ENCODE measurements at regions not wholly inside any gene's neighbourhood (a gene's known extent, or its start where the extent isn't known, plus 50 kb on each side); places are given as distances from the start of the nearest gene placed in this dataset.

DNA sequence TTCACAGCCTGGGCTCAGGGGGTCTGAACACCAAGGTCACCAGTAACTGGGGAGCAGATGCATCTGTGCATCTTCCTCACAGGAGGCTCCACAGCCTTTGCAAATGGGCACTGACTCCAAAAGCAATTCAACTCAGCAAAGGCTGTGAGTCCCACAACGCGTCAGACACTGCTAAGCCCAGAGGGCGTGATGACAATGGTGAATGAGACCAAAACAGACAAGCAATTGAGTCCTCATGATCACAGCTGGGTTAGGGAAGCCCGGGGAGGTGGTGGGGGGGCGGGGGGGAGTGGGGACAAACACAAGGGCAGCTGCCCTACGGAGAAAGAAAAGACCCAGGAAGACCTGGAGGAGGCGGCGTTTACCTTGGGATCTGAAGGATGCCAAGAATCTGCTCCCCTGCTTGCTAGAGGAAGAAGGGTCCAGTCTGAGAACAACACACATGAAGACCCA lies 61.6 kb upstream of the RNF32 start:
- TF ChIP-seq SIN3A (IDR thresholded peaks at IDR 0.05; ENCODE audit: borderline replicate concordance, insufficient read depth, low read depth, low read length) (no peak), POLR2AphosphoS5 (IDR thresholded peaks at IDR 0.05; ENCODE audit: low read depth, low read length) (no peak), TCF7L2 (IDR thresholded peaks at IDR 0.05; ENCODE audit: low read depth, low read length) (no peak)
- TF ChIP-seq, protein P1, sequence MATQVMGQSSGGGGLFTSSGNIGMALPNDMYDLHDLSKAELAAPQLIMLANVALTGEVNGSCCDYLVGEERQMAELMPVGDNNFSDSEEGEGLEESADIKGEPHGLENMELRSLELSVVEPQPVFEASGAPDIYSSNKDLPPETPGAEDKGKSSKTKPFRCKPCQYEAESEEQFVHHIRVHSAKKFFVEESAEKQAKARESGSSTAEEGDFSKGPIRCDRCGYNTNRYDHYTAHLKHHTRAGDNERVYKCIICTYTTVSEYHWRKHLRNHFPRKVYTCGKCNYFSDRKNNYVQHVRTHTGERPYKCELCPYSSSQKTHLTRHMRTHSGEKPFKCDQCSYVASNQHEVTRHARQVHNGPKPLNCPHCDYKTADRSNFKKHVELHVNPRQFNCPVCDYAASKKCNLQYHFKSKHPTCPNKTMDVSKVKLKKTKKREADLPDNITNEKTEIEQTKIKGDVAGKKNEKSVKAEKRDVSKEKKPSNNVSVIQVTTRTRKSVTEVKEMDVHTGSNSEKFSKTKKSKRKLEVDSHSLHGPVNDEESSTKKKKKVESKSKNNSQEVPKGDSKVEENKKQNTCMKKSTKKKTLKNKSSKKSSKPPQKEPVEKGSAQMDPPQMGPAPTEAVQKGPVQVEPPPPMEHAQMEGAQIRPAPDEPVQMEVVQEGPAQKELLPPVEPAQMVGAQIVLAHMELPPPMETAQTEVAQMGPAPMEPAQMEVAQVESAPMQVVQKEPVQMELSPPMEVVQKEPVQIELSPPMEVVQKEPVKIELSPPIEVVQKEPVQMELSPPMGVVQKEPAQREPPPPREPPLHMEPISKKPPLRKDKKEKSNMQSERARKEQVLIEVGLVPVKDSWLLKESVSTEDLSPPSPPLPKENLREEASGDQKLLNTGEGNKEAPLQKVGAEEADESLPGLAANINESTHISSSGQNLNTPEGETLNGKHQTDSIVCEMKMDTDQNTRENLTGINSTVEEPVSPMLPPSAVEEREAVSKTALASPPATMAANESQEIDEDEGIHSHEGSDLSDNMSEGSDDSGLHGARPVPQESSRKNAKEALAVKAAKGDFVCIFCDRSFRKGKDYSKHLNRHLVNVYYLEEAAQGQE (IDR thresholded peaks at IDR 0.05; ENCODE audit: insufficient read depth in 1 of 2, low read depth in 2 of 2, low read length in 1 of 2), result no peak
- TF ChIP-seq, protein P2, sequence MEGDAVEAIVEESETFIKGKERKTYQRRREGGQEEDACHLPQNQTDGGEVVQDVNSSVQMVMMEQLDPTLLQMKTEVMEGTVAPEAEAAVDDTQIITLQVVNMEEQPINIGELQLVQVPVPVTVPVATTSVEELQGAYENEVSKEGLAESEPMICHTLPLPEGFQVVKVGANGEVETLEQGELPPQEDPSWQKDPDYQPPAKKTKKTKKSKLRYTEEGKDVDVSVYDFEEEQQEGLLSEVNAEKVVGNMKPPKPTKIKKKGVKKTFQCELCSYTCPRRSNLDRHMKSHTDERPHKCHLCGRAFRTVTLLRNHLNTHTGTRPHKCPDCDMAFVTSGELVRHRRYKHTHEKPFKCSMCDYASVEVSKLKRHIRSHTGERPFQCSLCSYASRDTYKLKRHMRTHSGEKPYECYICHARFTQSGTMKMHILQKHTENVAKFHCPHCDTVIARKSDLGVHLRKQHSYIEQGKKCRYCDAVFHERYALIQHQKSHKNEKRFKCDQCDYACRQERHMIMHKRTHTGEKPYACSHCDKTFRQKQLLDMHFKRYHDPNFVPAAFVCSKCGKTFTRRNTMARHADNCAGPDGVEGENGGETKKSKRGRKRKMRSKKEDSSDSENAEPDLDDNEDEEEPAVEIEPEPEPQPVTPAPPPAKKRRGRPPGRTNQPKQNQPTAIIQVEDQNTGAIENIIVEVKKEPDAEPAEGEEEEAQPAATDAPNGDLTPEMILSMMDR (IDR thresholded peaks at IDR 0.05), result no peak
- no TSS peak for BruUV-seq (replicated peaks)
- Histone ChIP-seq H3K9me3 (ENCODE audit: control insufficient read depth, insufficient read depth, low read depth, low read length) (no peaks in the 10 kb centered on the region), H3K27ac (ENCODE audit: low read length) (no peak overlapping the region), H3K4me1 (ENCODE audit: control insufficient read depth, insufficient read depth, low read length) (no peaks in the 10 kb centered on the region), H3K36me3 (ENCODE audit: control insufficient read depth, insufficient read depth, low read length) (no peaks in the 10 kb centered on the region), H3K4me3 (ENCODE audit: low read depth in 2 of 2, low read length in 2 of 2) (no peak overlapping the region), H3K27me3 (ENCODE audit: control insufficient read depth, insufficient read depth, low read length) (no peaks in the 10 kb centered on the region)
- CTCF ChIA-PET, result no interaction called here
- intact Hi-C loops (cut with micrococcal nuclease; ENCODE audit: unreplicated experiment) (no loop called here), in situ Hi-C loops (cut with HindIII; ENCODE audit: low pct_unique_long_range_greater_than_20kb, low sequenced_read_pairs) (no loop called here)
- no peak for ATAC-seq
- POLR2A ChIA-PET, result no interaction called here
- no peak for DNase-seq (ENCODE audit: low read depth, low spot score)

- no peak overlapping the region for H3K27ac ChIP-seq (ENCODE audit: low read length)
- intact Hi-C loops (cut with micrococcal nuclease; ENCODE audit: unreplicated experiment) (no loop called here), in situ Hi-C loops (cut with HindIII; ENCODE audit: low pct_unique_long_range_greater_than_20kb, low sequenced_read_pairs) (no loop called here)
- no peak overlapping the region for H3K4me3 ChIP-seq (ENCODE audit: low read depth in 2 of 2, low read length in 2 of 2)
- BruUV-seq (replicated peaks), result no TSS peak
- DNase-seq (ENCODE audit: low read depth, low spot score) (no peak), ATAC-seq (peak; percentile 45; the same call in 1 of the 2 replicates)
- TF ChIP-seq, protein P2 (IDR thresholded peaks at IDR 0.05), result no peak
- no peak for TF ChIP-seq POLR2AphosphoS5 (IDR thresholded peaks at IDR 0.05; ENCODE audit: low read depth, low read length)
- no peak for TF ChIP-seq TCF7L2 (IDR thresholded peaks at IDR 0.05; ENCODE audit: low read depth, low read length)
- no peak for TF ChIP-seq SIN3A (IDR thresholded peaks at IDR 0.05; ENCODE audit: borderline replicate concordance, insufficient read depth, low read depth, low read length)
- TF ChIP-seq, protein P1 (IDR thresholded peaks at IDR 0.05; ENCODE audit: insufficient read depth in 1 of 2, low read depth in 2 of 2, low read length in 1 of 2), result no peak
- no peaks in the 10 kb centered on the region for H3K4me1 ChIP-seq (ENCODE audit: control insufficient read depth, insufficient read depth, low read length)
- H3K27me3 ChIP-seq (ENCODE audit: control insufficient read depth, insufficient read depth, low read length), result no peaks in the 10 kb centered on the region
- ChIA-PET POLR2A (no interaction called here), CTCF (no interaction called here)
- no peaks in the 10 kb centered on the region for H3K36me3 ChIP-seq (ENCODE audit: control insufficient read depth, insufficient read depth, low read length)
- no peaks in the 10 kb centered on the region for H3K9me3 ChIP-seq (ENCODE audit: control insufficient read depth, insufficient read depth, low read depth, low read length)
These were observed 62.0 kb upstream of the RNF32 start for GRCh38 chr7:156578578-156578940.

Data from Panc1 (cell line).